ENCODE measurements at regions not wholly inside any gene's neighbourhood (a gene's known extent, or its start where the extent isn't known, plus 50 kb on each side); places are given as distances from the start of the nearest gene placed in this dataset.

DNA sequence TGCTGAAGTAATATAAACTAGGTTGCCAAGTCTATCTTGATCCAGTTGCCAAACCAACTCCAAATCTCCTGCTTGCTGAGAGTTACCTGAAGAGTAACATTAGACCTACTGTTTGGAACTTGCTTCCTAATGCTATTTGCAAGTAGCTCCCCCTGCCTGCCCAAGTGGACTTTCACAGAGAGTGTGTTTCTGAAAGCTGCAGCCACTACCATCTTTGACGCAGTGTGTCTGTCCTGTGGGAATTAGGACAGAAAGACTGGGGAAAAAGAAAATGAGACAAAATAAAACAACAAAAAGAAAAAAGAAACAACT lies 195.0 kb upstream of the HS3ST1 start:
- peak in 2 of 4 experiments; percentile 14 to 29 for DNase-seq

DNA sequence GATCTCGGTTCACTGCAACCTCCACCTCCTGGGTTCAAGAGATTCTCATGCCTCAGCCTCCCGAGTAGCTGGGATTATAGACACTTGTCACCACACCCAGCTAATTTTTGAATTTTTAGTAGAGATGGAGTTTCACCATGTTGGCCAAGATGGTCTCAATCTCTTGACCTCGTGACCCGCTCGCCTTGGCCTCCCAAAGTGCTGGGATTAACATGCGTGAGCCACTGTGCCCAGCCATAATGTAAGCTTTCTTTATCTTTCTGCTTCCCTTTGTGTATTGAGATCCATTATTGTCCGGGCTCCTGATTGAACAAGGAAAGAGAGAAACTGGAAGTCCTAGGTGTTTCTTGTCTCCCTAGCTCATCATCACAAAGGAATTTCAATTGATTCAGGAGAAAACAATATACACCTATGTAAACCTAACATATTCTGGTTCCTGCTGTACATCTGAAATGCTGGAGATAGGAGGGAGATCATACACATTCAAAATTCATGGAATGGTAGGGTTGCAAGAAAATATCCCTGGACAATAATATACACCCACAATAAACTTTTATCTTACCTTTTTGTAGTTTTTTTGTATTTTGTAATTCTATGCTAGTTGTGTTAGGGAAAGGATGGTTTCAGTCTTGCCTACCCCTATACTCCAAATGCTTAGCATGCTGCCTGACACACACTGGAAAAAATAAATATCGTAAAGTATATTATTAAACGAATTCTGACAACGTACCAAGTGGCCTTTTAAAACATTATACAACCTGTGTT lies 194.4 kb upstream of the HS3ST1 start:
- DNase-seq: no peak

DNA sequence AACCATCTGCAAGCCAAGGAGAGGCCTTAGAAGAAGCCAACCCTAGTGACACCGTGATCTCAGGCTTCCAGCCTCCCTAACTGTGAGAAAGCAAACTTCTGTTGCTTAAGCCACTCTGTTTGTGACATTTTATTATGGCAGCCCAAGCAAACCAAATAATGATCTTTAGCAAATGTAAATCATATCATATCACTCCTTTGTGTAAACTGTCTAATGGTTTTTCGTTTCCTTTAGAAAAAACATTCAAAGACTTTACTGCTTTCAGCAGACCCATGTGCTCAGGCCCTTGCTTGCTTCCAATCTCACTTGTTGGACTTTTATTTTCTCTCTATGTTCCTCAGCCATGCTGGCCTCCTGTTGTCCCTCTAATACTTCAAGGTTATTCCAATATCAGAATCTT lies 192.2 kb upstream of the HS3ST1 start:
- DNase-seq: no peak

DNA sequence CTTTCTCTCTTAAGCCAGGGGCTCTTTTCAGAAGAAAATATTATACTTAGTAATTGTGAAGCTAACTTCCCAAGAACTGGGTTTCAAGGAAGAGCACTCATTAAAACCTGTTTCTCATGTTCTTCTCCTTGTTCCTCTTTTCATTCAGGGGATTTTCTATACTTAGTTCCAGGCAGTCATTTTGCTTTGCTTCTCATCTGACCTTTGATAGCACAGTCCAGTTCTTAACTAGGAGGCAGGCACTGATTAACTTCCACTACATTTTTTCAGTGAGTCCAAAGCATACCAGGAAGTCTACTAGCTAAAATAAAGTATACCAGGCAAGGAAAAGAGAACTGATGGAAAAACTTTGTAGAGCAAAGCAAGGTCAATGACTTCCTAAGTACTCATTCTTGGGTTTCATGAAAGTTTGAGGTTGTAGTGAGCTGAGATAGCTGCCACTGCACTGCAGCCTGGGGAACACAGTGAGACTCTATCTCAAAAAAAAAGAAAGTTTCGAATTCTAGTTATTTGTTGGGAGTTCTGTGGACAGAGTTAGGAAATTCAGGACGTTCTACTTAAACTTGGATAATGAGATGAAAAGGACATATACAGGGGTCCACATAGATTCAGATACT lies 190.1 kb upstream of the HS3ST1 start:
- DNase-seq: peak; percentile 27 to 73 (median 50)

DNA sequence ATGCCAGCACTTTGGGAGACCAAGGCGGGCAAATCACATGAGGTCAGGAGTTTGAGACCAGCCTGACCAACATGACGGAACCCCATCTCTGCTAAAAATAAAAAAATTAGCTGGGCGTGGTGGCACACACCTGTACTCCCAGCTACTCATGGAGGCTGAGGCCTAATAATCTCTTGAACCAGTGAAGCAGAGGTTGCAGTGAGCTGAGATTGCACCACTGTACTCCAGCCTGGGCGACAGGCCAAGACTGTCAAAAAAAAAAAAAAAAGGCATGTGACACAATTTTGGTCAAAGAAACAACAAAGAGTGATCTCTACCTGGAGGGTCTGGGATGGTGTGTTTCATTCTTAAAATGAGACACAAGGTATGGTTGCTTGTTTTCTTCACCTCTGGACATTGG lies 188.2 kb upstream of the HS3ST1 start:
- DNase-seq: no peak

DNA sequence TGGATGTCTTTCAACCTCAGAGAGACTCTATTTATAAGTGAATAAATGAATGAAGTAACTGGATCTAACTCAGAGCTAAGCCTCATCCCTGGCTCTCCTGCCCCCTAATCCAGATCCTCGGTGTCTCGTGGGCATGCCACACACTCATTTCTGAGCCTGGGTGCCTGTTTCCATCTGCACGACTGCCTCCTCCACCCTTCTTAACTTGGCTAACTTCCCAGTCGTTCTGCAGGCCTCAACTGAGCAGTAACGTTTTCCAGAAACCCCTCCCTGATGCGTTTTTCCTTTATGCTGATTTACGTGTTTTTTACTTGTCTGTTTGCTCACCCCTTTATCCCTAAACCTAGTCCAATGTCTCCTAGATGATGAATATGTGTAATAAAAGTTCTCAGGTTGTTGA lies 186.9 kb upstream of the HS3ST1 start:
- DNase-seq: no peak

DNA sequence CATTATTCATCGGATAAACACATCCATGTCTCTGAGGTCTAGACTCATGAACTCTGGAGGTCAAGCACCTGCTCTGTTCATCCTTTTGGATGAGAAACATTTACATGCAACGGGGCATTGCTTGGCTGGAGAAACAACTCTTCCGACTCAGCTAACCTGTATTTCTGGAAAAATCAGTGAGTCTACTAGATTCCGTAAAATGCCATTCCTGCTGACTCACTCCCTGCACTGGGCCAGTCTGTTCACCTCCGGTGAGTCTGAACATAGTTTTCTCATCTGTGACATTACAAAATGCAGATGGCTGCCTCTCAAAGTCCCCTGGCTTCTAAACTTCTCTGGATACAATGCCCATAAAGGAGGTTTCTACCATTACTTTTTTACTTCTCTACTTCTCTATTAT lies 185.7 kb upstream of the HS3ST1 start:
- DNase-seq: no peak

DNA sequence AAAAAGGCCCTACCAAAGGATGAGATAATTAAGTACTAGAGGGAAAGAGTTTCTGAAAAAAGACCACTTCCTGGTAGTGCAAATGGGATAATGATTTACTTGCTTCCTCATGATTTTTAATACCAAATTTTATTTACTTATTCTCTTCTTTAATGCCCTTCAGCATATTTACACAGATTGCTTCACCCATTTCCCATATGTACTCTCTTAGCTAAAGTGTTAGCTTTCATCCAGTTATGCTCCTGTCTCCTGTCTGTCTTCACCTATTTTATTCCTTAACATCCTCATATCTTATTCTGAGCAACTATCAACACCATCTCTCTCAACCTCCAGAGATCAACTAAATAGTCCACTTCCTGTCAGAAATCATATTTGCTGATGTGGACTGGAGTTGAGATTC lies 183.2 kb upstream of the HS3ST1 start:
- no peak for DNase-seq

DNA sequence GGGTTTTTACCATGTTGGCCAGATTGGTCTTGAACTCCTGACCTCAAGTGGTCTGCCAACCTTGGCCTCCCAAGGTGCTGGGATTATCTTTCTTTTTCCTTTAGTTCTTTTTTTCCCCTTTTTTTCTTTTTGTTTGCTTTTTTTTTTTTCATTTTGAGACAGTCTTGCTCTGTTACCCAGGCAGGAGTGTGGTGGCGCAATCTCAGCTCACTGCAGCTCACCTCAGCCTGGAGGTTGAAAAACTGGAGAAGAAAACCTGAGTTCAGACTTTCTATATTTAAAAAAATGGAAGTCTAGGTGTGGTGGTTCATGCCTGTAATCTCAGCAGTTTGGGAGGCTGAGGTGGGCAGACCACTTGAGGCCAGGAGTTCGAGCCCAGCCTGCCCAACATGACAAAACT lies 181.1 kb upstream of the HS3ST1 start:
- no peak for DNase-seq

DNA sequence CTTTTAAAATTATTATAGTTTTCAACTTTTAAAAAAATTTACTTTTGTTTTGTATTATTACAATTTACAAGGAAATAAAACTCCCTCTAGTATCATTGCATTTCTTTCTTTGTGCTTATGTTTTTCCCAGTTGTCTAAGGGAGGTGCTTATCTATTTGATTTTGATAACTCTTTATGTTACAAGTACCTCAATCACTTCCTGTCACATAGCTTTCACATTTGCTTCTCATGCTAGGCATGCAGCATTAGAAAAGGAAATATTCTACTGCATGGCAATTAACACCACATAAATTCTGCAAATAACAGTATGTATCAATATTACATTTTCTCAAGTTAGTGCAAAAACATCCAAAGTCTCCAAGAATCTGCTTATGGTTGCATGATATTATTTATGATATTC lies 180.3 kb upstream of the HS3ST1 start:
- DNase-seq: no peak

DNA sequence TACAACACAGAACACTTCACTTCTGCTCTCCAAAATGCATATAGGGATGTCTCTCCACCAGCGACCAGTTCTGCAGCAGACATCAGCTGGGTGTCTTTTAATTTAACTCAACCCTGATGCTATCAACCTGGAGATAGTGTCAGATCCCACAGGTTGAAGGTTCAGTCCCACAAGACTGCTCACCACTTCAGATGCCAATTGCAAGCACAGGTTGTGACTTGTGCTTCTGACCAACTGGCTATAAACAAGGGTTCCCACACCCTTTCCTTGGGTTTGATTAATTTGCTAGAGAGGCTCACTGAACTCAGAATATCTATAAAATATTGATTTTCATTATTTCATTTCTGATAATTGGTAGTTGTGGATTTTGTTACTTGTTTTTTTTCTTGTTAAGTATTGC lies 177.4 kb upstream of the HS3ST1 start:
- DNase-seq: no peak

DNA sequence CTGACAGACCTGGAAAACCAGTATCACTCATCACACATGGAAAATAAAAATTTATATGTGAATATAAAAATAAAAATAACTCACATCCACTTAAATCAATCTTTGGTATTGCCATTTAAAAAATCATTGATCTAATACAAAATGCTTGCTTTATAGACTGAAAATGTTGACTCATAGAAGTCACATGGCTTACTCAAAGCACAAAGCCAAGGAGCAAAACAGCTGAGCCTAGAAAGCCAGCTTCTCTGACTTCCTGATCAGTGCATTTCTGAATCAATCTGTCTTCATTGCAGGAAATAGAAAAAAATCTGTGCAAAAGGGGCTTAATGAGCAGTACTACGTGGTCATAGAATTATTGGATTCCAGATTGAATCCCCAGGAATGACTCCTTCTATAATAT lies 176.9 kb upstream of the HS3ST1 start:
- peak; percentile 38 to 65 (median 48) for DNase-seq

DNA sequence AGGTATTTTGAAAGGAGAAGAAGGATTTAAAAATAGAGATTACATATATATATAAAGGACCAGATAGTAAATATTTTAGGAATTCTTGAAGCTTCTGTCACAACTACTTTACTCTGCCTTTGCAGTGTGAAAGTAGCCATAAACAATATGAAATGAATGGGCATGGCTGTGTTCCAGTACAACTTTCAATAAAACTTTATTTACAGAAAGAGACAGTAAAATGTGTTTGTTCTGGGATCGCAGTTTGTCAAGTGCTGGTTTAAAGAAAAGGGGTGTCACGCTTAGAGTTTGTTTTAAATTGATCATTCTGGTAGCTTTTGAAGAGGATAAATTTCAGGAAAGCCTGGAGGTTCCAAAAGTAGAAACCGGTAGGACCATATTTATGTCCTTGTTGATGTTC lies 176.1 kb upstream of the HS3ST1 start:
- DNase-seq: no peak

DNA sequence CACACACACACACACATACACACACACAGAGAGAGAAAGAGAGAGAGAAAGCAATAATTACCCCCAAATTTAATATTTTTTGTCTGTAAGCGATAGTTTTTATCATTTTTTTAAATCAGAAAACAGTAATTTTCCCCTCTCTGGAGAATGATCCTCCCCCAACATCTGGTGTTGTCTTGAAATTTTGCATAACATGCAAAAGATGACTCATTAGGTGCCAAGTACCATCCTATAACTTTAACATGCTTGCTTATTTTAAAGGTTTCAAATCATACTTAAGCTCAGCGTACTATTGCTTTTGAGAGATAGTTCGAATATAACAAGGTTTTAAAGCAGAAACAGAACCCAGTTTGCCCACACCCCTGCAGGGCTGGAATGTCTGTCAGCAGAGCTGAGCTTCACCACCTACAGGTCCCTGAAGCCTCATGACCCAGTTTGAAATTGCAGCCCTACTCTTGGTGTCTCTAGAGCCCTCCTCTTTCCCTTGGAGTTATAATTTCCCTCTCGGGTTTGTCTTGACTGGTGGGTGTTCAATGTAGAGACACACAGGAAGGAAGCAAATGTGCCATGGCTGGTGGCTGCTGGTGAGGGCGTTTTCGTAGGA lies 175.0 kb upstream of the HS3ST1 start:
- DNase-seq: peak in 3 of 4 experiments; percentile 9 to 24 (median 19)

DNA sequence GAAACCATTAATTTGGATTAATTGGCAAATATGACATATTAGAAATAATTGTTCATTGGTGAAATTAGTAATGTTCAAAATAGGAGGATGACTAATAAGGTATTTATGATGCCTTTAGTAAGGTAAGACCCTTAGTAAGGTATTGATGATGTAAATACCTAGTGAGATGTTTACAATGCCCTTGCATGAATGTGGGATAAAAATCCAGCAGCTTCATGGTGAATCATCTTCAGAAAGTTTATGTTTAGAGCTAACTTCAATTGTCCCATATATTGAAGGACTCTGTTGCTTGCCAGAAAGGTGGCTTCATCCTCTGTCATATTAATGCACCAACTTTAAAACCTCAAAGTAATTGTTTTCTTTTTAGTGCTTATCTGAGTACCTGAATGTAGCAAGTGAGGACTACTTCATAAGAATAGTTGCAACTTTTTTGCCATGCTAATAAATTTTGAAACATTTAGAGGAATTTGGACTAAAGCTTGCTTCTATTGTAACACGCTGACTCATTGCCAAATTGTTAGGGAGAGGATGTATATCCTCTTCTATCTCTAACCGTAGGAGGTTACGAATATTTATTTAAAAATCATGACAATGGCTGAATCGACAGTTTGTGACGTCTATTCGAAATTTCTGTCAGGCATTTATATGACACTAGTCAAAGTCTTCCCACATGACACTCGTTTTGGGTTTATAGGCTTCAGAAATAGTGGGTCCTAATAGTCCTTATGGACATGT lies 174.1 kb upstream of the HS3ST1 start:
- no peak for DNase-seq

DNA sequence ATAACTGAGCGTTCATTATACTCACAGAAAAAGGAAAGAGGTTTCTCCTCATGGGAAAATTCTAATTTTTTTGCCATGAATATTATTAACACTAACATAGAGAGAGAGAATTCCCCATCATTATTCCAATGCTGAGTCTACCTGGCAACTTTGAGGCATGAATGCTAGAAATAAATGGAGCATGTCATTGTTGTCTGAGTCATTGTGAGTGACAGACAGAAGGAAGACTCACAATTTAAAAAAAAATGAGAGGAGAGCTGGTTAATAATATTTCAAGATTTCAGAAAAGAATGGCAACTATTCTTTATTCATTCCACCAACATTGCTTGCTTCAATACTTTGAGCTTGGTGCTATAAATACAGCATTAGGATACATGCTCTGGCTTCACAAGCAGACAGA lies 170.4 kb upstream of the HS3ST1 start:
- DNase-seq: no peak

DNA sequence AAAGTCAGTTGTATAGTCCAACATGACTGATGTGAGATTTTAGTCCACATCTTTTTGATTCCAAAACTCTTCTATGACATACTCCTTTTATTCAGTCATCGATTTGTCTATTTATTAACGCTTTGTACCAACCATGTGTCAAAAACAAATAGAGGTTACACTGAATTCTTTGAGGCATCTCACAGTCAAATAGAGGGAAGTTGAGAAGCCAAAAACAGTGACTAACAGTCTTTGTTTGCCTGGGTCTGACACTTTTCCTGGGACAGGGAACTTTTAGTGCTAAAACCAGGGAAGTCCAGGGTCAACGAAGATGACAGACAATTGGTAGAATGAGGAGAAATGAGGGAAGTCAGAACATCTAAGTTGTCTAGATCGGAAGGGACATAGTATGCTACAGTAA lies 169.9 kb upstream of the HS3ST1 start:
- no peak for DNase-seq

DNA sequence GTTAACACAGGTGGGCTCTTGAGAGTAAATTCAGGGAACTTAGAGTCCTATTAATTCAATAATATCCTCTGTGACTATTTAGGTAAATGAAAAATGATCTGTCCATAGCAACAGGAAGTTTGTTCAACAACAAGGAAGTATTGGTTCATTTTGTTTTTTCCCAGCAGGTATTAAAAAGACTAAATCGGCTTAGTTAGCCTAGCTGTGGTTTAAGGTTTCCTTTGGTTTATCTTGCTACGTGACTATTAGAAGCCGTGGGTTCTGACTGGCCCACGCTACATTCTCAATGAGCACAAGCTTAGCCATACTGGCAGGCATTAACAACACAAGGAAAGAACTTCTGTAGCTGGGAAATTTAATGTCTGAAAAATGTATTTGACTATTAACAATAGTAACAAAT lies 168.8 kb upstream of the HS3ST1 start:
- no peak for DNase-seq

DNA sequence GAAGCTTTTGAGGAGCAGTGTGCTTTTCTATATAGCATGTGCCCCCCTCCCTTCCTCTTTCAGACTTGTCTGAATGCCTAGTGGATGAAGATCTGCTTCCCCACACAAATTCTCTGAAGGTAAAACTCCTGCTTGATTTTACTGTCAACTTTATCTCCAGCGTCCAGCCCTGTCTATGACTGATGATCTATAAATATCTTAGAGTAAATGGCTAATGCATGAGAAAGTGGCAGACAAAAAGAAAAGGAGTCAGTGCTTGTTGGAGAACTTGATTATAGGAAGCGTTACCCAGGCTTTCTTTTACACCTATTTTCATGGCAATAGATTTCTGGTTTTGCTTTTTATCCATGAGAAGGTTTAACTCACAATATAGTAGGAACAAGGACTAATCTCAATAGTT lies 168.3 kb upstream of the HS3ST1 start:
- DNase-seq: no peak

DNA sequence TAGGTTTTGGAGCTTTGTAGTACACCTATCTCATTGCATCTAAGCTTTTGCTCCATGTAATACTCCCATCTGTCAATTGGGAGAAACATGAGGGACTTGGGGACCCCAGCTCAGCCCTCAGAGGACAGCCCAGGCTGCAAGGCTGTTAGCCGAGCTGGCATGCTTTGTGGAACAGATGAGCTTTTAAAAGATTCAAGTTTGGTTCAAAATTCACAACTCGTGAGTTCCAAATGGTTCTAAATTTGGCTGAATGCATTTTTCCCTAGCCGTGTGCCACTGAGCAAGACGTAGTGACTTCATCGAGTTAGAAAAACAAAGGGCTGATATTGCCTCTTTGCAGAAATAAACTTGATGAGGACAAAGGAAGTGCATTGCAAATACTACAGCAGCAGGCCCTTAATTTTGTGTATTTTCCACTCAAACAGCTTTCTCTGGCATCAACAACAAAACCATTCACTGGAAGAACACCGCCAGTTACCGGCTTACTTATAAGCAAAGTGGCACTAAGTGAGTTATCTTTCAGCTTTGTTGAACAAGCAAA lies 165.0 kb upstream of the HS3ST1 start:
- no peak for DNase-seq

DNA sequence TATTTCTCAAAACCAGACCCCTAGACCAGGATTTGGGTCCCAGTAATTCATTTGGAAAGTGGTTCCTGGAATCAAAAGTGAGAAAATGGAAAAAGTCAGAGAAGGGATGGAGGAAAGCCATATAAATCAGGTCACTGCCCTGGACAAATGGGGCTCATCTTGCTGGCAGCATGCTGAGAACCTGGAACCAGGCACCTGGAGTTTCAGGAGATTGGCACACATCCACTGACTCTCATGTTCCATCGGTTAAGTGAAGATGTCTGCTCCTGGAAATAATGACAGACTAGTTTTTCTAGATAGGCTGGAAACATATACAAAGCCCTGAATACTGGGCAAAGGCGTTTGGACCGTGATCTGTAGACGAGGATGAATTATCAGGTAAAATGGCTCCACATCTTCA lies 163.6 kb upstream of the HS3ST1 start:
- DNase-seq: no peak

DNA sequence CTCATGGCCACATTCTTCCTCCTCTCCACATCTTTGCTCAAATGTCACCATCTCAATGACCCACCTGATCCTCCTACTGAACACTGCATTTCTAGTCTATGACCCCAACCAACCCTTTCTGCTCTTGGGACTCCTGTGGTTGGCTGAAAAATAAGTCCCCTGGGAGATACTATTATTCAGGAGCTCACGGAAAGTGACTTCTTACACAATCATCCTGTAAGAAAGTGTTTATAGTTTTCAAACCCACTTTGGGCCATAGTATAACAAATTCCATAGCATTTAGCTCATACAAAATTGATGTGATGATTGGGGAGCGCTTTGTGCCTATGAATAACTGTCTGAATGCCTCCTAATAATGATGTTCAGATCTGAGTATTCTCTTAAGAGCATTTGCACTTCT lies 161.4 kb upstream of the HS3ST1 start:
- no peak for DNase-seq

DNA sequence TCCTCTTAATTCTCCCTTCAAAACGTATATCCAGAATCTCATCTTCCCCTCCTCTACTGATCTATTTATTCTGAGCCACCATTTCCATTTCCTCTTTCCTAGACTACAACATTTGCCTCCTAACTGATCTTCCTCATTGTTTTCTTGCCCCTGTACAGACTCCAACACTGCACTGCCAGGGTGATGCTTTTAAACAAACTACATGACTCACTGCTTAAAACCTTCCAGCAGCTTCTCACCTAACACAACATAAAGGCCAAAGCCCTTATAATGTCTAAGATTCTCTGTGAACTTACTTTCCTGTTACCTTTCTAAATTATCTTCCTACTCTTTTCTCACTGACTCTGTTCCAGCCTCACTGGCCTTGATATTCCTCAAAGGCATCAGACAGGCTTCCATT lies 161.0 kb upstream of the HS3ST1 start:
- DNase-seq: peak in 2 of 4 experiments; percentile 31 to 34

Measured in suppressor macrophage (primary cell).